HG03342 (cell line): ENCODE measurements at regions not wholly inside any gene's neighbourhood (a gene's known extent, or its start where the extent isn't known, plus 50 kb on each side); places are given as distances from the start of the nearest gene placed in this dataset.
"Not testable (repeated sequence)": the region's sequence is repeated elsewhere in the genome, so short reads cannot be mapped to it uniquely, and the experiment has no call there.

Experiments used
- ATAC-seq: cut with Tn5 transposase; IDR thresholded peaks from one replicate; pipeline ENCODE4 v1.9.1; 2021; ENCODE audit warnings: mild to moderate bottlenecking, moderate library complexity; ENCODE audit not compliant: unreplicated experiment

GRCh38 chr21:15932726-15933125, 202.9 kb downstream of the USP25 start:
- no peak for ATAC-seq

GRCh38 chr21:15935530-15935929, 205.7 kb downstream of the USP25 start:
- ATAC-seq = no peak

DNA sequence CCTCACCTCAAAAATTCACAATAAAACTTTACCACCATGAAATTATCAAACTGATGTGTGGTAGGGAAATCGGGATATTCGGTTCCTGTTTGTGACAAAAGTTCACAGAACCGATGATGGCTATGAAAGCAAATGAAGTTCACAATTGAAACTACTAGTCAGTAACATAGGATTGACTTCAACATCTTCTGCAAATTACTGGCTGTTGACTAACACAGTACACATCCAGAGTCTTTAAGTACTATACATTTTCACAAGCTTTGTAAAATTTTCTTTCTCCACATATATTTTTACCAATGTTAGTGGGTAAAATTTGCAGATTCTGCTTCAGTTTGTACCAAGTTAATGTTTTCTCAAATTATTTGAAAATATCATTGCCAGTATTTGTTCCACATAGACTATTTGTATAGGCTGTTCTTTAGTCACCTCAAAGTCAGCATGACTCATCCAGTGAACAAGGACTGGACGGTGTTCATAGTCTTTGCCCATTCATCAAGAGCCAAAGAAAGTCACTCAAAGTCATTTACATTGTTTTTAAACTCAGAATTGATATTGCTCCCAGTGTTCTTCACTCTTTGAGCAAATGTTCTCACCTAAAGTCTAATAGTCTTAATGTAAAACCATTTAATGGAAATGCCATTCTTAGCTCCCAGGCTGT, 213.4 kb downstream of the USP25 start:
- no peak for ATAC-seq

GRCh38 chr21:15947677-15948076, 217.9 kb downstream of the USP25 start:
- ATAC-seq = no peak

DNA sequence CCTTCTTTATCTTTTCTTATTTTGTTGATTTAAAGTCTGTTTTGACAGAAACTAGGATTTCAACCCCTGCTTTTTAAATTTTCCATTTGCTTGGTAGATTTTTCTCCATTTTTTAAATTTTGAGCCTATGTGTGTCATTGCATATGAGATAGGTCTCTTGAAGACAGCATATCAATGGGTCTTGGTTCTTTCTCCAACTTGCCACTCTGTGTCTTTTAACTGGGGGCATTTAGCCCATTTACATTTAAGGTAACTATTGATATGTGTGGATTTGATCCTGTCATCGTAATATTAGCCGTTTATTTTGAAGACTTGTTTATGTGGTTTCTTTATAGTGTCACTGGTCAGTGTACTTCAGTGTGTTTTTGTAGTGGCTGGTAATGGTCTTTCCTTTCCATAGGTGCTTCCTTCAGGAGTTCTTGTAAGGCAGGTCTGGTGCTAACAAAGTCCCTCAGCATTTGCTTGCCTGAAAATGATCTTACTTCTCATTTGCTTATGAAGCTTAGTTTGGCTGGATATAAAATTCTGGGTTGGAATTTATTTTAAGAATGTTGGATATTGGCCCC, 223.9 kb downstream of the USP25 start:
- ATAC-seq = no peak

DNA sequence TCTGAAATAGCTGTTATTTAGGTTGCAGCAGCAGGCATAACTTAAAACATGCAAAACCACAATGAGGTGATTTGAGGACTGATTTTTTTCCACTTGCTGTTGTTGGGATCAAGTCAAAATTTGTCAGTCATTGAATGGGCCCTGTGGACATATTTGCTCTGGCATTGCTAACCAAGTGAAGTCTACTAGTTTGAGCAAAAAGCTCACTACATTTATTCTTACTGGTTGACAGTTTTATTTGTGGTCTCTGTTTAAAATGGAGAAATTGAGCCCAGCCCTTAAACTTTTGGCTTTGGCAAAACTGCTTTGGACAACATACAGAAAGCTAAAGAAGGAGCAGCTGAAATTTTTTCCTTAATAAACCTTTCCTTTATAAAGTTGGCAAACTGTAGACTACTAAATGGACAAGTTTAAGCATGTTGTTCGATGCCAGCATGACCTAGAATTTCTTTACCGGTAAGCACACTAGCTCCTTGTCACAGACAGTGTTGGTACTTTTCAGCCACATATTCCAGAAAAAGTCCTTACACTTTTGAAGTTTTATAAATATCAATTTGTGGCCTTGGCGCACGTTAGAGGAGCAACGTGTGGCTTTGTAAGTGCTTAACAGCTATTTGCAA, 234.6 kb downstream of the USP25 start:
- no peak for ATAC-seq

GRCh38 chr21:15966231-15966630, 236.4 kb downstream of the USP25 start:
- no peak for ATAC-seq

DNA sequence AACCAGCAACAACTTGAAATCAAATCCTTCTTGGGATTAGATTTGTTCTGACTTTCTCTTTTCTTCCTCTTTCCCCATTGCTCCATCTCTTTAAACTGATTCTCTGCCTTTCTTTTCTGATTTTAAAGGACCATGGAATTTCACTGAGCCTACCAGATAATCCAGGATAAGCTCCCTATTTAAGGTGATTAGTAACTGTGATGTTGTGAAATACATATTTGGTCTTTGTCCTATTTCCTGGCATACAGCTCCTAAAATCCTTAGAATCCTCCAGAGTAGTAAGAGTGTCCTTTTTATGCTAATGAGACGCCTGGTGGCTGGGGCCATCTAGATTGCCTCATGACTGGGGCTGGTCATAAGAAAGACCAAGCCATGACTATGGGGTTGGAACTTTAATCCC, 236.9 kb downstream of the USP25 start:
- no peak for ATAC-seq

- no peak for ATAC-seq
These were observed 237.9 kb downstream of the USP25 start for GRCh38 chr21:15967661-15968060.

DNA sequence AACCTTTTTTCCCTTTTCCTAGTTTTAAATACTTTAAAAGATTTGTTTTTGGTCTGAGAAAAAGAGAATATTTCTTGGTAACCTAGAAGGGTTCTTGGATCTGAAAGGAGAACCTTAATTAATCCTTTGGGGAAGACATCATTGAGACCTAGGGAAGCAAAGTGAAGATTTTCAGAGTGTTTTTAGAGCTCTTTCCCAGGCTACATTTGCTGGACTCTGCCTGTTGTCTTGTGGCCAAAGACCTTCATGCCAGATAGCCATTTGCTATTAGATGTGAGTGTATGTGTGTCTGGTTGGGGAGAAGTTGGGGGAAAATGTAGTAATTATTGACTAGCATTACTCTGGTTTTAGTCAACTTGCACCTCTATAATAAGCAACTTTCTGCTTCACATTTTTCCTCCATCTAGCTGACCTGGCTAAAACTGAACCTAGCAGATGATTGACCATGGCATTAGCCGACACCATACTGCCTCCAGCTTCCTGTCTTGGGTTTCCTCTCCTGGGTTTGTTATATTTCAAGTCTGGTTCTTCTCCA, 239.1 kb downstream of the USP25 start:
- ATAC-seq = no peak

GRCh38 chr21:15976807-15977206, 247.0 kb downstream of the USP25 start:
- ATAC-seq = no peak

DNA sequence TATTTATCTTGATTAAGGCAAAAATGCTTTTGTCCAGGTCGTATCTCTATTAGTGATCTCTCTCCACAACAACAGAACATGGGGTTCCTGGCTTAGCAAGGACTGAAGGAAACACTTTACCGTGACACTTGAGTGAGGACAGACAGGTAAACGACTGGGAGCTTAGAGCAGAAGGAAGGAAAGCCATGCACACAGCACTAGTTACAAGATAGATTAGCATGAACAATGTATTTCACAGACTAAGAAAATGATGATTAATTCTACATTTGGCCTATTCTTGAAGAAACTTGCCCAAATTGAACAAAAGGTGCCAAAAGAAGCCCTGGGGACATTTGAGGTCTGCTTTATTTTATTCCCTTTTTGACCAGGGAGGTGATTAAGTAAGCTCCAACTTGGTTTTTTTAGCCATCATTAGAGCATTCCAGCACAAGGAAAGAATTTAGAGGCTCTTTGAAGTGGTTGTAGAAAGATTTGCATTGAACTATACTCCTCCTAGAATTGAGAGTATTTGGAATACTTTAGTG, 248.5 kb downstream of the USP25 start:
- no peak for ATAC-seq

- ATAC-seq = not testable (repeated sequence)
These were observed 249.7 kb downstream of the USP25 start for GRCh38 chr21:15979493-15979892.

- ATAC-seq = no peak
These were observed 256.5 kb downstream of the USP25 start for GRCh38 chr21:15986277-15986676.

- ATAC-seq = no peak
These were observed 262.4 kb downstream of the USP25 start for GRCh38 chr21:15992171-15992570.

- no peak for ATAC-seq
These were observed 264.2 kb downstream of the USP25 start for GRCh38 chr21:15993951-15994350.

DNA sequence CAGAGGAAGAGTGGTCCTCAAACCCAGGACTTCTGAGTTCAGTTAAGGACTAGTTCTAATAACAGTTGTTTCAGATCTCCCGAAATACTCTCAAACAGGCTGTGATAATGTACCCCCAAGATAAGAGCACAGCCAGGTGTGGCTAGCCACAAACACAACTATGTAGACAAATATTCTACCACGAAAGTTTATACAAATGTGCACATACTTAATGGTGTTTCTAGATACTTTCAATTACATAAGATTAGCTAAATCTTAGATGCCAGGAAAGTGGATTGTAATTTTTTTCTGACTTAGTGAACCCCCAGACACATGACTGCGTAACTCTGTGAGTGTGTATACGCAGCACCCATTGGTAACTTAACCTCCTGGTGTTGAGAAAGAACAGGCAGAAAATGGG, 270.0 kb downstream of the USP25 start:
- no peak for ATAC-seq

DNA sequence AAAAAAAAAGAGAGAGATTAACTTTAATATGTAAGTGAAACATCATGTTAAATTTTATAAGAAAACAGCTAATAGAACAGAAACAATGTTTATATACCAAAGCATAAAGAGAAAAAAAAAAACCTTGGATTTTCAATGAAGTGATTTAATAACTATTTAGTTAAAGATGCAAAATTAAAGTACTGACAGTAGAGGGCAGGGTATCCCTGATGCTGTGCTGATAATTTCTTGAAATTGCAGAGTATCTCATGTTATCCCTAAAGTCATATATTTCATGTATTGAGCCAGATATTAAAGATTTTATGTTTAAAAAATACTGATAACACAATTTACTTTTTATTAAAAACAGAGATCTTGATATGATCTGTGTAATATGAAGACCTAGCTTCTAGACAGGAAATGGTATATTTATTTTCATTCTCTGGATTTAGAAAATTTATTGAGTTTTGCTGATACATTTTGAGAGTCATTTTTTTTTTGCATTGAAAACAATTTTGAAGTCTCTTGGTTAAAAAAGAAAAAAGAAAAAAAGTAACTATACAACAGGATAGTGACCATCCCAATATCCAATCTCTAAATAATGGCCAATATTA, 273.2 kb downstream of the USP25 start:
- ATAC-seq = no peak

DNA sequence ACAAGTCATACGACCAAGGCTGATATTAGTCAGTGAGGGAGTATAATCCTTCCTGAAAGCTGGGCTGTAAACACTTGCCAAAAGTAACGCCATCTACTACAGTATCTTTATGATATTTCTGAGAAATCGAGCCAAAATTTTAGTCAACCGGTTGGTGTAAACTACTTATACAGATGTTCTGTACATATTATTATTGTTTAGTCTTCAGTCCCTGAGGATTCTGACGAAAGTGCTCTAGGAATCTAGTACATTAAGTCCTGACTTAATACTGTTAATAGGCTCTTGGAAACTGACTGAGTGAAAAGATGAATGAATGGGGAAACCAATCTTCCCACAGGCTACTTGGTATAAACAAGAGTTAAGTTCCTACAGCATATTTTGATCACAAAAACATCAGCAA, 274.3 kb downstream of the USP25 start:
- no peak for ATAC-seq

- no peak for ATAC-seq
These were observed 274.7 kb downstream of the USP25 start for GRCh38 chr21:16004523-16004922.

- no peak for ATAC-seq
These were observed 276.2 kb downstream of the USP25 start for GRCh38 chr21:16005996-16006395.

GRCh38 chr21:16007943-16008342, 278.2 kb downstream of the USP25 start:
- no peak for ATAC-seq
